NCI-H1092 treated with DMSO at 0.1 percent for 48 hours (cell line): ENCODE measurements at regions not wholly inside any gene's neighbourhood (a gene's known extent, or its start where the extent isn't known, plus 50 kb on each side); places are given as distances from the start of the nearest gene placed in this dataset.
A peak's percentile ranks its signal among the peaks of the same experiment; 100 is the strongest.
"Not testable (repeated sequence)": the region's sequence is repeated elsewhere in the genome, so short reads cannot be mapped to it uniquely, and the experiment has no call there.

Experiments used
- DNase-seq: peaks from one replicate; lab custom pipeline; 2025; lab: John Stamatoyannopoulos, UW

- peak; percentile 38 for DNase-seq
These were observed 55.9 kb downstream of the ZBTB18 start for GRCh38 chr1:244106837-244107493.

DNA sequence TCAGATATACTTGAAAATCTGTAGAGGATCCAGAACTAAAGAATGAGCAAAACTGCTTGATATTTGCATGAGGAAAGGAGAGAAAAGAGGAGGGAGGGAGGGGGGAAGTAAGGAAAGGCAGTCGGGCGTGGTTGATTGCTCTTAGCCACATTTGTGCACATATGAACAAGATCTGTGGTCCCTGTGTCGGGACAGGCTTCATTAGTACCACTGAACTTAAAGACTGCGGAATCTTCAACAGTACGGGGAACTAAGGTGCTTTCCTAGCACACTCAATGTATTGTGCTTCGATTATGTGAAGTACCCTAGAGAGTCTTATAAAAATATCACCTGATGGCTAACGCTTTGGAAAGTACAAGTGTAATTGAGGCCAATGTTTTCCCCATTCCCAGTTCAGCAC, 59.9 kb downstream of the ZBTB18 start:
- no peak for DNase-seq

DNA sequence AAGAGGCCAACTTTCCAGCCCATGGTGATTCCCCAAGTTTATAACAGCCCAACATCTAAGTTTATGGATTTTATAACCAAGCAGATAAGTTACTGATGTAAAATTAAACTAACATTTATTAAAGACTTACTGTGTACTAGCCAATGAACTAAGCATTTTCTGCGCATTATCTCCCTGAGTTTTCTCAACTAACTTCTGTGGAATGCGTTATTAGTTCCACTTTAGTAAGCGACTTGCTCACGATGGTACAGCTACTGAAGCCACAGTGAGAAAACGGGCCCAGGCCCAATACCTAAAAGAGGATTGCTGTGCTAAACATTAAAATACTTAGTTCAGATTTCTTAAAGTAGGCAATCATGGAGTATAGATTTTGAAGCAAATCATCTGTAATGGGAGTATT, 61.0 kb downstream of the ZBTB18 start:
- DNase-seq, result no peak

DNA sequence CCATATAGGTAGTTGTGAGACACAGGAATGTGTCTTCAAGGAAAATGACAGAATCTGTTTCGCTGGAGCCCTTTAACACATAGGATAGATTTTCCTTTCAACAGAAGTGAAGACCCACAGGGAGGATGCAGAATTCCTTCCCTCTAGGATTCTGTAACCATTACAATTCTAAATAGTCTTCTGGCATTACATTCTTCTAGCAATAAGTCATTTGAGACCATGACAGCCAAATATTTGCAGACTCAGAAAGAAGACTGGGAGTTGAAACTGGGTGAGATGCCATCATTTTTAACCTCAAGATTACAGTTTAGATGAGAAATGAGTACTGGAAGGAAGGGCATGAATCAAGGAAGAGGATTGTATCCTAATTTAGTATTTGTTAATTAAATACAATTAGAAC, 61.6 kb downstream of the ZBTB18 start:
- DNase-seq, result no peak

- no peak for DNase-seq
These were observed 62.6 kb downstream of the ZBTB18 start for GRCh38 chr1:244113532-244114320.

DNA sequence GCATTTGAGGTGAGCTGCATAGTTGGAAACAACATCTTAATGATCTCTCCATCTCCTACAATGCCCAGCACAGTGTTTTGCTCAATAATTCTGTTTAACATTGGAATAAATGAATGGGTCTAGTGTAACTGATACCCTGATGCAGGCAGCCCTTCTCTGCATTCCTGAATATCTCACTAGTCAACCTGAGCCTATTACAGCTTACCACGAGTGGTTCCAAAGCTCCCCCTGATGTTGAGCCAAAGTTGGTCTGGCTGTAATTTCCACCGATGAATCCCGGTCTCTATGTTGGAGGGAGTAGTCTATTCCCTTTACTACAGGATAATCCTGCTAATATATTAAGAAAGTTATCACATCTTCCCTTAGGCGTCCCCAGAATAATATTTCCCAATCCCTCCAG, 63.8 kb downstream of the ZBTB18 start:
- no peak for DNase-seq

DNA sequence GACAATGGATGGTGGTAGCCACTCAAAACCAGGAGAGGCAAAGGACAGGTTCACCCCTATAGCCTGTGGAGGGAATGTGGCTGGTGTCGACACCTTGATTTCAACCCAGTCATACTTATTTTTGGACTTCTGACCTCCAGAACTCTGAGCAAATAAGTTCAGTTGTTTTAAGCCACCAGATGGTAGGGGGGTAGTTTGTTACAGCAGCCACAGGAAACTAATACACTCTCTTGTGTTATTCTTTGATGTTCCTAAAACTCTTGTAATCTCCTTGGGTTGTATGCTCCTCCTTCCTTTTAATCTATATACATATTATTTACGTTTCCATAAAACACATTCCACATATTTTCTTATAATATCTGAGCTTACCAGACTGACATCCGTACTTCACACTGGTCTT, 65.9 kb downstream of the ZBTB18 start:
- no peak for DNase-seq

GRCh38 chr1:244118109-244118761, 67.2 kb downstream of the ZBTB18 start:
- no peak for DNase-seq

DNA sequence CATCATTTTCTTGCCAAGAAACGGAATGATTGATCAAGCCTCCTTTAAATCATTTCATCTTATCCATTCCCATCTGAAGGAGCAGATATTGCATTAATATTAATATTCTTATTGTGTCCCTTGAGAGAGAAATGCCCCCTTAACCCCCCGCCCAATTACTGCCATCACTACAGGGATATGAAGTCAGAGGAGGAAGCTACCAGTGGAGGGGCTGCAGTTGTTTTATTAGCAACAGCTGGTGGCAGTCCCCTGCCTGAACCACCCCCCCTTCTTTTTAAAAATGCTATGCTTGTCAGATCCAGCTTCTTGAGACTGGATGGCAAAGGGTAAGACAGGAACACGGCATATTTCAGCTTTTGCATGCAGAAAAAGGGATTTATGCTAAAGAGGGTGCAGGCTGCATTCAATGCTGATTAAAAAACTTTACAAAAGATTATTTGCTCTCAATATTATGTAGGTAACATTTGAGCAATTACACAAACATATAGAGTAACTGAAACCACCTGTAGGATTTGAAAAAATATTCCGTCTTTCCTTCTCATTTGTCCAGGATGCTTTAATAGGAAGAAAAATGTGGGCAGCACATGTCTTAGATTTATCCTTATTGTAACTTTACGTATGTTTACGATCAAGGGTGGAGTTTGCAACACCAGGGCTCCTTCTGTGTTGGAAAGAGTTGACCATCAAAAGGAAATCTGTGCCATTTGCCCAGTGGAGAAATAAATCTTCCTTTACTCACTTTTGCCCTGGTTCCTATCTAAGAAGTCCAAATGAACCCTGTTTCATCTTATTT, 77.7 kb downstream of the ZBTB18 start:
- no peak for DNase-seq

DNA sequence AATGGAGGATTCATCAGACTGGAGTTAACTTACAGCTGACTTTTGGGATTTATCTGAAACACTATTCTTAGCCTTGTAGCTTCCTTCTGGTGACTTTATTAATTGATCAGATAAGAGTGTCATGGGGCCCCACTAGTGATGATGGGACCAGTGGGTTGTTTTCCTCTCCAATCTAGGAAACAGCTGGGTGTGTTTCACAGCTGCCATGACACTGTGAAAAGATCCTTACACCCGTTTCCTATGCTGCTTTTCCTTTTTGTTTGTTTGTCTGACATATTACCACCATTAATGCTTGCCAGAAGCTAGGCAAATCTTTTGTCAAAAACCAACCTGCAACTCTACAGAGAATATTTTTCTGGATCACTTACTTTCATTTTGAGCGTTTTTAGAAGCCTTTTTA, 86.2 kb downstream of the ZBTB18 start:
- no peak for DNase-seq

DNA sequence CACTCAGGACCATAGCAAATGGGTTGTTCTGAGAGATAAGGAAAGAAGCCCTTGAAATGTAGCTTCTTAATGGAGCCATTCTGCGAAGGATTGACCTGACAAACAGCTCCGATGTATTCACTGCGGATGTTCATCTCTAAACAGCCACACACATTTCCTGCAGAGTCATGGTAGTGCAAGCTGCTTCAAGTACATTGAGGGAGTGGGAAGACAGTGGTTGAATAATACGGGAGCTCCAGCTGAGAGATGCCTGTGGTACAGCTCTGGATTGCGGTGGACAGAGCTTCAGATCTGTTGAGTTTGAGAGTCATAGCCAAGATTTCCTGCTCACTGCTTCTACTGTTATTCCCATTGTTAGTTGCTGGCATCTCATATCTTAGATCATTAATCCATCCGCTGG, 86.6 kb downstream of the ZBTB18 start:
- DNase-seq, result no peak

DNA sequence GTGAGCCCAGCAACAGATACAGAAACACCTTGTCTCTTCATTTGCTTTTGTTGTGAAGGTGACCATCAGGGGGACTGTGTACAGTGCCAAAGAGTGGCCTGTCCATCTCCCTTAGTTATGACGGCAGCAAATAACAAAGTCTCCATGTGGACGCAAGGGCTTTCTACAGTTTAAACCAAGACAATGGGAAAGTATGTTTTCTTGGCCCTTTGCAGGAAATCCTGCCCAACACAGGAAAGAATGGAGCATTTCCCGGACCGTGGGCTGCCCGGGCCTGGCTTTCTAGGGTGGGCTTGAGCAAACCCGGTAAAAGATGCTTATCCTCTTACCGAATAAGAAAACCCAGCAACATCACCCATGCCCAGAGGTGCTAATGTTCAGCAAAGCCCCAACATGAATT, 87.3 kb downstream of the ZBTB18 start:
- DNase-seq, result no peak

DNA sequence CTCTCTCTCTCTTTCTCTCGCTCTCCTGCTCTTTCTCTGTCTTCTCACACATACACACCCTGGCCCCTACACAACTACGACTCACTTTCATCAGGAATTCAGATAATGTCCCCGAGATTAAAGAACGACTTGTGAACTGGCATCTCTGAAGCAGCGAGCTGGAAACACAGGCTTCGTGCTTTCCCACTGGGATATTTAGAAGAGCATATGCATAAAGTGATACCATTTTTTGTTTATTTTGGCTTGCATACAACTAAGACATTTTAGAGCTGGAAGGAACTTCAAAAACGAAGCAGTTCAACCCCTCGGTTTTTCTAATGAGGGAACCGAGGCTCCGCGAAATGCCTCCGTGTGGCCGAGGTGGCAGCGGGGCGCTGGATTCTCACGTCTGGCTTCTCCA, 88.6 kb downstream of the ZBTB18 start:
- DNase-seq, result no peak

DNA sequence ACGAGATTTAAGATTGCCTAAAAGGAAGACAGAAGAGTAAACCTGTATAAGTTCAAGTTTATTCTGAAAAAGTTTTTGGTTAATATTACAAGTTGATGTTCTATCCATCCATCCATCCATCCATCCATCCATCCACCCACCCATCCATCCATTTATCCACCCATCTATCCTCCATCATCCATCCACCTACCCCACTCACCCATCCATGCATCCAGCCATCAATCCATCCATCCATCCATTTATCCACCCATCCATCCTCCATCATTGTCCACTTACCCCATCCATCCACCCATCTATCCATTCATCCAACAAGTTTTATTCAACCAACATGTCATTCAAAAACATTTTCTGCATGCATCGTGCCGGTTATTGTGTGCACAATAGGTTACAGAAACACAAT, 89.3 kb downstream of the ZBTB18 start:
- no peak for DNase-seq

- no peak for DNase-seq
These were observed 93.0 kb downstream of the ZBTB18 start for GRCh38 chr1:244144053-244144452.

DNA sequence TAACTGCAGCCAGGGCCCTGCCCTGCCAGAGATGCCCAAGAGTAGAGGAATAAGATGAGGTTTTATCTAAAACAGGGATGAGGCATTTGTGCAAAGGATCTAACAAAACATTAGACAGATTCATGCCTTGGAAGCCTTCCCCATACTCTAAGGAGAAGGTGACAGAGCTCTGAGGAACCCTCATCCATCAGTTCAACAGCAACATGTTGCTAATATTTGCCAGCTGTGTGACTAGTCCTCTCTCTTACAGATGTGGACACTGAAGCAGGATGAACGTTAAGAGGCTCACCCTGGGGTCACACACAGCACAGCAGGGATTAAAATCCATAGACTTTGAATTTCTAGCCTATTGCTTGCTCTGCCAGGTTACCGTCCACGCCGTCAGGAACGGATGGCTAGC, 99.0 kb downstream of the ZBTB18 start:
- no peak for DNase-seq

DNA sequence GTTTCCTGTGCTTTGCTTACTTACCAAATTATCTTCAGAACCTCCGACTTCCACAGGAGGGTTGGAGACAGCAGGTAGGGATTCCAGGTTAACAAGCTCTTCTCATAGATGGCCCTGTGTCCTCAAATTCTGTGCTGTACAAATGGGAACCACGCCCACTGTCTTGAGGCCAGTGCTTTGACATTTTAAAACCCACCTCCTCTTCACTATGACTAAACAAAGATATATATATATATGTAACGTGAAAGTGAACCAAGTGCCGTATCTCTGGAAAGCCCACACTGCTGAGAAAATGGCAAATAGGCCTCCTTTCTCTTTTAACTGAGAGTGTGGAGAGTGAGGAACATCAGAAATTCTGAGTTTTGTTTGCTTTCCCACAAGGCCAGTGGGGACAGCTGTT, 99.6 kb downstream of the ZBTB18 start:
- DNase-seq, result no peak

GRCh38 chr1:244151537-244151936, 100.5 kb downstream of the ZBTB18 start:
- DNase-seq, result no peak

DNA sequence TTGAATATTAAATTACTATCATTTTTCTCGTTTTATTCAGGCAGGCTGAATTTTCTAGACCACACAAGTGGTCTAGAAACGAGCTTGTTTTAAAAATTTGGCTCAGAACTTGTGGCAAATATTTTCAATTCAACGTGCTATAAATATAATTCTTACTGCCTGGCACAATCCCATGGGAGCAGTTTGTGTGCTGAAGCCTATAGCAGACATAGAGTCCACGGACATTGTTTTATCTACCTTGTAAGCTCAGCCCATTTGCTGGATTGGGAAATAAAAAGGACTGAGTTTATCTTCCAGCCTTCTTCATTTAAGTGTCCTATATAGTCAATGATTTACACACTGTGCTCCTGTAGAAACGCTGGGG, 103.4 kb downstream of the ZBTB18 start:
- no peak for DNase-seq

- DNase-seq, result no peak
These were observed 103.9 kb downstream of the ZBTB18 start for GRCh38 chr1:244154872-244155531.

- no peak for DNase-seq
These were observed 104.6 kb downstream of the ZBTB18 start for GRCh38 chr1:244155661-244156060.

DNA sequence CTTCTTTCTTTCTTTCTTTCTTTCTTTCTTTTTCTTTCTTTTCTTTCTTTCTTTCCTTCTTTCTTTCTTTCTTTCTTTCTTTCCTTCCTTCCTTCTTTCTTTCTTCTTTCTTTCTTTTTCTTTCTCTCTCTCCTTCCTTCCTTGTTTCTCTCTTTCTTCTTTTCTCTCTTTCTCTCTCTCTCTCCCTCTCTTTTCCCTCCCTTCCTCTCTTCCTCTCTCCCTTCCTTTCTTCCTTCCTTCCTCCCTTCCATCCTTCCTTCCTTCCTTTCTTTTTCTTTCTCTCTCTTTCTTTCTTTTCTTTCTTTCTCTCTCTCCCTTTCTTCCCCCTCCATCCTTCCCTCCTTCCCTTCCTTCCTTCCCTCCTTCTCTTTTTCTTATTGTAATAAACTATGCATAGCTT, 105.5 kb downstream of the ZBTB18 start:
- DNase-seq, result not testable (repeated sequence)
